MCF 10A (cell line): ENCODE measurements at regions not wholly inside any gene's neighbourhood (a gene's known extent, or its start where the extent isn't known, plus 50 kb on each side); places are given as distances from the start of the nearest gene placed in this dataset.

Experiments
- BruUV-seq: library from RNA; stranded (reverse); fragments of 400-500 nt; replicated peaks from 2 replicates; lab custom pipeline; 2021; lab: Mats Ljungman, UMichigan
- CTCF ChIA-PET: fragments of 300-600 bp; sonication (Branson Sonifier 250); formaldehyde crosslinking; extraction: SDS; loops from one replicate; lab custom pipeline; 2021; ENCODE audit warnings: antibody characterized with exemption, inconsistent platforms; lab: Yijun Ruan, JAX
- POLR2A ChIA-PET: fragments of 300-600, 350-650 bp; sonication (Branson Sonifier 250); formaldehyde crosslinking; extraction: SDS; loops from one replicate; lab custom pipeline; 2020; ENCODE audit warnings: antibody characterized with exemption, inconsistent platforms; lab: Yijun Ruan, JAX
- DNase-seq: peaks from one replicate; pipeline ENCODE4 v3.0.0-alpha.2; 2018; ENCODE audit not compliant: unreplicated experiment
- H3K27ac Mint-ChIP-seq: one replicate; pipeline ENCODE4 v1.8.0; 2022; ENCODE audit warnings: mild to moderate bottlenecking, low read depth, mixed read lengths; ENCODE audit not compliant: unreplicated experiment
- H3K27me3 Mint-ChIP-seq: one replicate; pipeline ENCODE4 v1.8.0; 2022; ENCODE audit warnings: mixed read lengths; ENCODE audit not compliant: insufficient read depth, unreplicated experiment
- H3K36me3 Mint-ChIP-seq: one replicate; pipeline ENCODE4 v1.8.0; 2022; ENCODE audit warnings: mild to moderate bottlenecking, moderate library complexity, mixed read lengths; ENCODE audit not compliant: insufficient read depth, unreplicated experiment
- H3K4me1 Mint-ChIP-seq: one replicate; pipeline ENCODE4 v1.8.0; 2022; ENCODE audit warnings: mixed read lengths; ENCODE audit not compliant: insufficient read depth, unreplicated experiment
- H3K4me3 Mint-ChIP-seq: one replicate; pipeline ENCODE4 v1.8.0; 2022; ENCODE audit warnings: mild to moderate bottlenecking, moderate library complexity, mixed read lengths; ENCODE audit not compliant: unreplicated experiment
- H3K9me3 Mint-ChIP-seq: one replicate; pipeline ENCODE4 v1.8.0; 2022; ENCODE audit warnings: mixed read lengths; ENCODE audit not compliant: unreplicated experiment
- CTCF ChIP-seq: fragments of 200-600 bp; IDR thresholded peaks from one replicate; pipeline ENCODE4 v1.8.0; 2022; ENCODE audit warnings: antibody characterized with exemption, mild to moderate bottlenecking; ENCODE audit not compliant: unreplicated experiment
- intact Hi-C: fragments of 100-400 bp; cut with micrococcal nuclease; formaldehyde crosslinking; loops from 2 replicates; pipeline ENCODE4 v1.14.1; 2022

GRCh38 chrX:128759177-128759576, 707.0 kb upstream of the ACTRT1 start:
- no peak for TF ChIP-seq CTCF
- H3K27me3 Mint-ChIP-seq: no peaks in the 10 kb centered on the region
- intact Hi-C loops: no loop called here
- H3K9me3 Mint-ChIP-seq: no peaks in the 10 kb centered on the region
- H3K36me3 Mint-ChIP-seq: no peaks in the 10 kb centered on the region
- H3K4me3 Mint-ChIP-seq: no peak overlapping the region
- no peak for DNase-seq
- H3K27ac Mint-ChIP-seq: no peak overlapping the region
- H3K4me1 Mint-ChIP-seq: no peaks in the 10 kb centered on the region
- CTCF ChIA-PET: no interaction called here
- POLR2A ChIA-PET: no interaction called here
- BruUV-seq: no TSS peak

- H3K4me1 Mint-ChIP-seq: no peaks in the 10 kb centered on the region
- DNase-seq: no peak
- H3K27me3 Mint-ChIP-seq: no peaks in the 10 kb centered on the region
- H3K4me3 Mint-ChIP-seq: no peak overlapping the region
- no peak for TF ChIP-seq CTCF
- POLR2A ChIA-PET: no interaction called here
- peaks cover 7% of the 10 kb centered on the region for H3K9me3 Mint-ChIP-seq
- no TSS peak for BruUV-seq
- no peak overlapping the region for H3K27ac Mint-ChIP-seq
- CTCF ChIA-PET: interaction anchor here (0.6 kb wide), 1 partner anchor 595 kb away, joined by 3 read pairs; no protein-coding TSS in a partner anchor
- H3K36me3 Mint-ChIP-seq: no peaks in the 10 kb centered on the region
- intact Hi-C loops: no loop called here
Observed at GRCh38 chrX:128754130-128754529, 701.9 kb upstream of the ACTRT1 start.

- POLR2A ChIA-PET: no interaction called here
- no peak for TF ChIP-seq CTCF
- BruUV-seq: no TSS peak
- DNase-seq: no peak
- Mint-ChIP-seq H3K36me3 (no peaks in the 10 kb centered on the region), H3K4me1 (no peaks in the 10 kb centered on the region), H3K9me3 (peaks cover 8% of the 10 kb centered on the region), H3K4me3 (no peak overlapping the region), H3K27ac (no peak overlapping the region), H3K27me3 (no peaks in the 10 kb centered on the region)
- CTCF ChIA-PET: interaction anchor here (0.6 kb wide), 1 partner anchor 10 kb away, joined by 3 read pairs; no protein-coding TSS in a partner anchor
- intact Hi-C loops: no loop called here
Observed at GRCh38 chrX:128739539-128739938, 687.3 kb upstream of the ACTRT1 start.

GRCh38 chrX:128728943-128729342, 676.7 kb upstream of the ACTRT1 start:
- Mint-ChIP-seq H3K27ac (no peak overlapping the region), H3K4me3 (no peak overlapping the region), H3K9me3 (peaks cover 14% of the 10 kb centered on the region), H3K36me3 (peaks cover 5% of the 10 kb centered on the region), H3K27me3 (no peaks in the 10 kb centered on the region), H3K4me1 (no peaks in the 10 kb centered on the region)
- ChIA-PET CTCF (no interaction called here), POLR2A (no interaction called here)
- intact Hi-C loops: no loop called here
- no peak for TF ChIP-seq CTCF
- BruUV-seq: no TSS peak
- DNase-seq: no peak
